ENCODE measurements at regions not wholly inside any gene's neighbourhood (a gene's known extent, or its start where the extent isn't known, plus 50 kb on each side); places are given as distances from the start of the nearest gene placed in this dataset.

- DNase-seq (ENCODE audit: low read depth in 2 of 2) = no peak
Observed at GRCh38 chr20:4070323-4071177, 55.2 kb upstream of the RNF24 start.

- DNase-seq (ENCODE audit: low read depth in 2 of 2) = no peak
Observed at GRCh38 chr20:4069751-4070150, 54.4 kb upstream of the RNF24 start.

GRCh38 chr20:4068708-4069107 is 53.4 kb upstream of the RNF24 start:
- no peak for DNase-seq (ENCODE audit: low read depth in 2 of 2)

GRCh38 chr20:4067600-4068261 is 52.4 kb upstream of the RNF24 start:
- DNase-seq (ENCODE audit: low read depth in 2 of 2) = no peak

- no peak for DNase-seq (ENCODE audit: low read depth in 2 of 2)
Observed at GRCh38 chr20:4066551-4066950, 51.2 kb upstream of the RNF24 start.

- DNase-seq (ENCODE audit: low read depth in 2 of 2) = no peak
Observed at GRCh38 chr20:4065391-4065844, 50.1 kb upstream of the RNF24 start.
